ENCODE measurements at regions not wholly inside any gene's neighbourhood (a gene's known extent, or its start where the extent isn't known, plus 50 kb on each side); places are given as distances from the start of the nearest gene placed in this dataset.
"Not testable (repeated sequence)": the region's sequence is repeated elsewhere in the genome, so short reads cannot be mapped to it uniquely, and the experiment has no call there.

DNA sequence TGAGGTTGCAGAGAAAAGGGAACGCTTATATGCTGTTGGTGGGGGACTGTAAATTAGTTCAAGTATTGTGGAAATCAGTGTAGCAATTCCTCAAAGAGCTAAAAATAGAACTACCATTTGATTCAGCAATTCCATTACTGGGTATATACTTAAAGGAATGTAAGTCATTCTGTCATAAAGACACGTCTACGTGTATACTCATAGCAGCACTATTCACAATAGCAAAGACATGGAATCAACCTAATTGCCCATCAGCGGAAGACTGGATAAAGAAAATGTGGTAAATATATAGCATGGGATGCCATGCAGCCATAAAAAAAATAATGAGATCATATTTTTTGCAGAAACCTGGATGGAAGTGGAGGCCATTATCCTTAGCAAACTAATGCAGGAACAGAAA, 100.0 kb upstream of the NPSR1 start:
- Histone ChIP-seq H3K4me3 (no peak overlapping the region), H3K27ac (no peak overlapping the region), H3K9me3 (no peaks in the 10 kb centered on the region), H3K27me3 (replicated peaks; ENCODE audit: insufficient read depth) (no peaks in the 10 kb centered on the region), H3K36me3 (no peaks in the 10 kb centered on the region), H3K4me1 (replicated peaks) (no peaks in the 10 kb centered on the region)
- 94% methylated on average over 4 of the region's 4 CpGs for WGBS
- DNase-seq (ENCODE audit: low spot score) = no peak
- intact Hi-C loops (cut with DNase I) = no loop called here
- TF ChIP-seq, protein P1, sequence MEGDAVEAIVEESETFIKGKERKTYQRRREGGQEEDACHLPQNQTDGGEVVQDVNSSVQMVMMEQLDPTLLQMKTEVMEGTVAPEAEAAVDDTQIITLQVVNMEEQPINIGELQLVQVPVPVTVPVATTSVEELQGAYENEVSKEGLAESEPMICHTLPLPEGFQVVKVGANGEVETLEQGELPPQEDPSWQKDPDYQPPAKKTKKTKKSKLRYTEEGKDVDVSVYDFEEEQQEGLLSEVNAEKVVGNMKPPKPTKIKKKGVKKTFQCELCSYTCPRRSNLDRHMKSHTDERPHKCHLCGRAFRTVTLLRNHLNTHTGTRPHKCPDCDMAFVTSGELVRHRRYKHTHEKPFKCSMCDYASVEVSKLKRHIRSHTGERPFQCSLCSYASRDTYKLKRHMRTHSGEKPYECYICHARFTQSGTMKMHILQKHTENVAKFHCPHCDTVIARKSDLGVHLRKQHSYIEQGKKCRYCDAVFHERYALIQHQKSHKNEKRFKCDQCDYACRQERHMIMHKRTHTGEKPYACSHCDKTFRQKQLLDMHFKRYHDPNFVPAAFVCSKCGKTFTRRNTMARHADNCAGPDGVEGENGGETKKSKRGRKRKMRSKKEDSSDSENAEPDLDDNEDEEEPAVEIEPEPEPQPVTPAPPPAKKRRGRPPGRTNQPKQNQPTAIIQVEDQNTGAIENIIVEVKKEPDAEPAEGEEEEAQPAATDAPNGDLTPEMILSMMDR (IDR thresholded peaks at IDR 0.05) = no peak
- TF ChIP-seq POLR2A (IDR thresholded peaks at IDR 0.05) = no peak
- no peak for TF ChIP-seq POLR2AphosphoS5 (IDR thresholded peaks at IDR 0.05)

DNA sequence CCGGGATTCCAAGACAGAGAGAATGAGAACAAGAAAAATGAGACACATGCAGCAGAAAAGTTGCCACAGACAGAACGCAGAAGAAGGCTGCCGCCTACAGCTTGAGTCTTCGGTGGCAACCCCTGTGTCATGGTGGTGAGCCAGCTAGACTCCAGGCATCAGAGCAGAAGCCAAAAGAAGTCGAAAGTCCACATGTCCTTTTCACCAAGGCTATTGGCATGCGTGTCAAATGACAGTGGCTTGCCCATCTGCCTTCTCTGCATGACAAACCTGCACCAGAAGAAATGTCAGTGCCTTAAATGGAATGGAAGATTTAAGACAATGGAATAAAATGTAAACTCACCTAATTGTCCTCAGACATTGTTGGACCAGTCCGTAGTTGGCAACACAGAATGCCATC, 93.9 kb upstream of the NPSR1 start:
- Histone ChIP-seq H3K4me3 (no peak overlapping the region), H3K27me3 (replicated peaks; ENCODE audit: insufficient read depth) (no peaks in the 10 kb centered on the region), H3K4me1 (replicated peaks) (no peaks in the 10 kb centered on the region), H3K27ac (no peak overlapping the region), H3K36me3 (no peaks in the 10 kb centered on the region), H3K9me3 (no peaks in the 10 kb centered on the region)
- no peak for DNase-seq (ENCODE audit: low spot score)
- 89% methylated on average over 7 of the region's 7 CpGs for WGBS
- TF ChIP-seq, protein P1 (IDR thresholded peaks at IDR 0.05) = no peak
- TF ChIP-seq POLR2A (IDR thresholded peaks at IDR 0.05) (no peak), POLR2AphosphoS5 (IDR thresholded peaks at IDR 0.05) (no peak)
- intact Hi-C loops (cut with DNase I) = no loop called here

DNA sequence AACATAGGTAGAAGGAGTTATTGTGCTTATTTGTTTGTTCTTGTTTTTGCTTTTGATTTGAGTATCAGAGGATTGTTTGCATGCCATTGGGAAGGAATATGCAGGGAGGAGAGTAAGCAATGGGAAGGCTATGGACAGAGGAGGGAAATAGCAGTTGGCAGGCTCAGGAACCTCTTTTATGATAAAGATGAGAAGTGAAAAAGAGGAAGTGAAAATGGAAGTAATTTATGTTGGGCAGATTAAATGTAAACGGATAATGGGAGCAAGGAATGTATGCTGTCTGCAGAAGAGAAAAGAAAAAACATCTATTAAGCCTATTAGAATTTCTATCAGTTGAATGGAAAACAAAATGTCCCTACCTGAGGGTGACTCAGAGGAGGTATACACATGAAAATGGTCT, 90.1 kb upstream of the NPSR1 start:
- H3K27me3 ChIP-seq (replicated peaks; ENCODE audit: insufficient read depth) = no peaks in the 10 kb centered on the region
- no peak for DNase-seq (ENCODE audit: low spot score)
- H3K36me3 ChIP-seq = no peaks in the 10 kb centered on the region
- intact Hi-C loops (cut with DNase I) = no loop called here
- TF ChIP-seq POLR2AphosphoS5 (IDR thresholded peaks at IDR 0.05) (no peak), POLR2A (IDR thresholded peaks at IDR 0.05) (no peak)
- TF ChIP-seq, protein P1 (IDR thresholded peaks at IDR 0.05) = no peak
- H3K4me3 ChIP-seq = no peak overlapping the region
- 43% methylated on average over 1 of the region's 1 CpG for WGBS
- no peaks in the 10 kb centered on the region for H3K4me1 ChIP-seq (replicated peaks)
- no peaks in the 10 kb centered on the region for H3K9me3 ChIP-seq
- no peak overlapping the region for H3K27ac ChIP-seq

DNA sequence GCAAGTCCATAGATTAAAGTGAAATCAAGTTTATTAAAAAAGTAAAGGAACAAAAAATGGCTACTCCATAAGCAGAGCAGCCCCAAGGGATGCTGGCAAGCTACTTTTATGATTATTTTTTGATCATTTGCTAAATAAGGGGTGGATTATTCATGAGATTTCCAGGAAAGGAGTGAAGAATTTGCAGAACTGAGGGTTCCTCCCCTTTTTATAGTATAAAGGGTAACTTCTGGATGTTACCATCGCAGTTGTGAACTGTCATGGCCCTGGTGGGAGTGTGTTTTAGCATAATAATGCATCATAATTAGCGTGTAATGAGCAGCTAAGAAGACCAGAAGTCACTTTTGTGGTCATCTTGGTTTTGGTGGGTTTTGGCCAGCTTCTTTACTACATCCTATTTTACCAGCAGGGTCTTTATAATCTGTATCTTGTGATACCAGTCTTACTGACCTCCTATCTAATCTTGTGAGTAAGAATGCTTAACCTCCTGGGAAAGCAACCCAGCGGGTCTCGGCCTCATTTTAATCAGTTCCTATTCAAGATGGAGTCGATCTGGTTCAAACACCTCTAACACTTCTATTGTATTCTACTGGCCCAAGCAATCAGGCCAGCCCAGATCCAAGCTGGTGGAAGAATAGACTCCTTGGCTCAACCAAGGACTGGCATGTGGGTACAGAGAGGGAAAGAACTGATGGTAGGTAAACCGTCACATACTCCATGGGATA, 87.9 kb upstream of the NPSR1 start:
- WGBS = 91% methylated on average over 6 of the region's 6 CpGs
- intact Hi-C loops (cut with DNase I) = no loop called here
- H3K27me3 ChIP-seq (replicated peaks; ENCODE audit: insufficient read depth) = no peaks in the 10 kb centered on the region
- no peak overlapping the region for H3K4me3 ChIP-seq
- H3K27ac ChIP-seq = no peak overlapping the region
- no peaks in the 10 kb centered on the region for H3K36me3 ChIP-seq
- TF ChIP-seq POLR2A (IDR thresholded peaks at IDR 0.05) (no peak), POLR2AphosphoS5 (IDR thresholded peaks at IDR 0.05) (no peak)
- TF ChIP-seq, protein P1 (IDR thresholded peaks at IDR 0.05) = no peak
- no peaks in the 10 kb centered on the region for H3K9me3 ChIP-seq
- H3K4me1 ChIP-seq (replicated peaks) = no peaks in the 10 kb centered on the region
- no peak for DNase-seq (ENCODE audit: low spot score)

DNA sequence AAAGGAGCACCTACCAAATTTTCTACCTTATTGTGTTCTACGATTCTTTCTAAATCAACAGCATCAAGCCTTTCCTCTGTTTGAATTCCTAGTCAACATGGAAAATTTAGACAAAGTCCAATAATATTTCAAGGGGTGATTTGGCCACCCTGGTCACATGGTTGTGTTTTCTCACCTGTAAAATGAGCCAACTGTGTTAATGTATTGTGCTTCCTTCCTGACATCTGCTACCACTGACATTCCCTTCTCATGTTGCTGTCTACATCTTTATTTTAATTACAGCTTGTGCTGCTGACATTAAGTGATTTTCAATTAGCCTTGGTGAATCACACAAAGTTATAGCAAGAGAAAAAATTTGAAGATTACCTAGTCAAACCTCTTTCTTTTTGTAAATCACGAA, 83.0 kb upstream of the NPSR1 start:
- Histone ChIP-seq H3K27me3 (replicated peaks; ENCODE audit: insufficient read depth) (no peaks in the 10 kb centered on the region), H3K27ac (no peak overlapping the region), H3K4me1 (replicated peaks) (no peaks in the 10 kb centered on the region), H3K36me3 (no peaks in the 10 kb centered on the region), H3K9me3 (no peaks in the 10 kb centered on the region), H3K4me3 (no peak overlapping the region)
- 79% methylated on average over 2 of the region's 2 CpGs for WGBS
- intact Hi-C loops (cut with DNase I) = no loop called here
- no peak for DNase-seq (ENCODE audit: low spot score)
- TF ChIP-seq, protein P1 (IDR thresholded peaks at IDR 0.05) = no peak
- TF ChIP-seq POLR2A (IDR thresholded peaks at IDR 0.05) (no peak), POLR2AphosphoS5 (IDR thresholded peaks at IDR 0.05) (no peak)

DNA sequence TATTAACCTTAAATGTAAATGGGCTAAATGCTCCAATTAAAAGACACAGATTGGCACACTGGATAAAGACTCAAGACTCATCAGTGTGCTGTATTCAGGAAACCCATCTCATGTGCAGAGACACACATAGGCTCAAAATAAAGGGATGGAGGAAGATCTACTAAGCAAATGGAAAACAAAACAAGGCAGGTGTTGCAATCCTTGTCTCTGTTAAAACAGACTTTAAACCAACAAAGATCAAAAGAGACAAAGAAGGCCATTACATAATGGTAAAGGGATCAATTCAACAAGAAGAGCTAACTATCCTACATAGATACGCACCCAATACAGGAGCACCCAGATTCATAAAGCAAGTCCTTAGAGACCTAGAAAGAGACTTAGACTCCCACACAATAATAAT, 80.1 kb upstream of the NPSR1 start:
- H3K4me3 ChIP-seq; intact Hi-C loops (cut with DNase I); H3K36me3 ChIP-seq; H3K27ac ChIP-seq; H3K9me3 ChIP-seq; DNase-seq (ENCODE audit: low spot score); H3K27me3 ChIP-seq (replicated peaks; ENCODE audit: insufficient read depth); H3K4me1 ChIP-seq (replicated peaks): not testable (repeated sequence)
- 100% methylated on average over 1 of the region's 1 CpG for WGBS

DNA sequence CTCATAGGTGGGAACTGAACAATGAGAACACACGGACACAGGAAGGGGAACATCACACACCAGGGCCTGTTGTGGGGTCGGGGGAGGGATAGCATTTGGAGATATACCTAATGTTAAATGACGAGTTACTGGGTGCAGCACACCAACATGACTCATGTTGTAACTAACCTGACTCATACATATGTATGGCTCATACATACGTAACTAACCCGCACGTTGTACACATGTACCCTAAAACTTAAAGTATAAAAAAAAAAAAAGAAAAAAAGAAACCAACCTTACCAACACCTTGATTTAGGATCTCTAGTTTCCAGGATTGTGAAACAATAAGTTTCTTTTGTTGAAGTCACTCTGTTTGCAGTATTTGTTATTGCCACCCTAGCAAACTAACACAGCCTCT, 76.3 kb upstream of the NPSR1 start:
- 89% methylated on average over 6 of the region's 6 CpGs for WGBS
- intact Hi-C loops (cut with DNase I) = not testable (repeated sequence)

More for the DNA sequence above, 76.3 kb upstream of the NPSR1 start:
- H3K4me1 ChIP-seq (replicated peaks); H3K4me3 ChIP-seq; H3K27me3 ChIP-seq (replicated peaks; ENCODE audit: insufficient read depth); H3K27ac ChIP-seq; H3K36me3 ChIP-seq; H3K9me3 ChIP-seq; DNase-seq (ENCODE audit: low spot score): not testable (repeated sequence)

All from prostate gland (tissue), 2 donors.